WERI-Rb-1 (cell line): ENCODE measurements at regions not wholly inside any gene's neighbourhood (a gene's known extent, or its start where the extent isn't known, plus 50 kb on each side); places are given as distances from the start of the nearest gene placed in this dataset.

Experiments
- DNase-seq: peaks from one replicate; pipeline ENCODE4 v3.0.0-alpha.2; 2020
- H3K27ac ChIP-seq: fragments of 250-450 bp; sonication (Bioruptor Pico); 2 replicates; pipeline ENCODE4 v1.5.1; 2020; ENCODE audit warnings: mild to moderate bottlenecking, moderate library complexity
- H3K27me3 ChIP-seq: fragments of 250-450 bp; sonication (Bioruptor Pico); 2 replicates; pipeline ENCODE4 v1.5.1; 2021; ENCODE audit warnings: mild to moderate bottlenecking, low read depth, moderate library complexity; ENCODE audit not compliant: insufficient read depth, severe bottlenecking
- H3K36me3 ChIP-seq: fragments of 250-450 bp; sonication (Bioruptor Pico); 2 replicates; pipeline ENCODE4 v1.5.1; 2020; ENCODE audit warnings: mild to moderate bottlenecking, moderate library complexity
- H3K4me3 ChIP-seq: 2 replicates; pipeline ENCODE4 v1.5.1; 2011; ENCODE audit warnings: low read depth, mild to moderate bottlenecking, control low read depth, low read length
- H3K9me3 ChIP-seq: fragments of 250-450 bp; sonication (Bioruptor Pico); 2 replicates; pipeline ENCODE4 v1.5.1; 2021; ENCODE audit warnings: mild to moderate bottlenecking, moderate library complexity; ENCODE audit not compliant: severe bottlenecking
- CTCF ChIP-seq: IDR thresholded peaks from 2 replicates; pipeline ENCODE4 v1.5.1; 2011; ENCODE audit warnings: low read depth, mild to moderate bottlenecking, control low read depth, inconsistent platforms, low read length

GRCh38 chr5:87924436-87924835 lies 344.2 kb downstream of the TMEM161B start:
- Histone ChIP-seq H3K27ac (no peak overlapping the region), H3K4me3 (no peak overlapping the region), H3K36me3 (no peaks in the 10 kb centered on the region), H3K9me3 (no peaks in the 10 kb centered on the region), H3K27me3 (no peaks in the 10 kb centered on the region)
- no peak for DNase-seq
- TF ChIP-seq CTCF, result no peak

GRCh38 chr5:87916320-87916719 lies 352.3 kb downstream of the TMEM161B start:
- no peak overlapping the region for H3K4me3 ChIP-seq
- TF ChIP-seq CTCF, result no peak
- no peaks in the 10 kb centered on the region for H3K27me3 ChIP-seq
- no peaks in the 10 kb centered on the region for H3K36me3 ChIP-seq
- H3K9me3 ChIP-seq, result no peaks in the 10 kb centered on the region
- H3K27ac ChIP-seq, result no peak overlapping the region
- DNase-seq, result no peak

- no peaks in the 10 kb centered on the region for H3K27me3 ChIP-seq
- no peak overlapping the region for H3K27ac ChIP-seq
- no peaks in the 10 kb centered on the region for H3K9me3 ChIP-seq
- no peak for DNase-seq
- TF ChIP-seq CTCF, result no peak
- H3K4me3 ChIP-seq, result no peak overlapping the region
- H3K36me3 ChIP-seq, result no peaks in the 10 kb centered on the region
Measured at GRCh38 chr5:87912419-87912818, 356.2 kb downstream of the TMEM161B start.

- H3K4me3 ChIP-seq, result no peak overlapping the region
- H3K36me3 ChIP-seq, result no peaks in the 10 kb centered on the region
- no peak for DNase-seq
- TF ChIP-seq CTCF, result no peak
- H3K27me3 ChIP-seq, result no peaks in the 10 kb centered on the region
- no peaks in the 10 kb centered on the region for H3K9me3 ChIP-seq
- no peak overlapping the region for H3K27ac ChIP-seq
Measured at GRCh38 chr5:87909382-87909781, 359.3 kb downstream of the TMEM161B start.

- no peaks in the 10 kb centered on the region for H3K36me3 ChIP-seq
- no peaks in the 10 kb centered on the region for H3K27me3 ChIP-seq
- no peak for DNase-seq
- H3K9me3 ChIP-seq, result no peaks in the 10 kb centered on the region
- H3K27ac ChIP-seq, result no peak overlapping the region
- no peak overlapping the region for H3K4me3 ChIP-seq
- no peak for TF ChIP-seq CTCF
Measured at GRCh38 chr5:87906962-87907361, 361.7 kb downstream of the TMEM161B start.

GRCh38 chr5:87900419-87900818 lies 368.2 kb downstream of the TMEM161B start:
- TF ChIP-seq CTCF, result no peak
- no peaks in the 10 kb centered on the region for H3K36me3 ChIP-seq
- no peak for DNase-seq
- H3K27me3 ChIP-seq, result no peaks in the 10 kb centered on the region
- no peaks in the 10 kb centered on the region for H3K9me3 ChIP-seq
- H3K27ac ChIP-seq, result no peak overlapping the region
- H3K4me3 ChIP-seq, result no peak overlapping the region
